ENCODE measurements at regions not wholly inside any gene's neighbourhood (a gene's known extent, or its start where the extent isn't known, plus 50 kb on each side); places are given as distances from the start of the nearest gene placed in this dataset.

- no peak for DNase-seq
These were observed 129.0 kb upstream of the ATXN7L3B start for GRCh38 chr12:74408601-74409166.

DNA sequence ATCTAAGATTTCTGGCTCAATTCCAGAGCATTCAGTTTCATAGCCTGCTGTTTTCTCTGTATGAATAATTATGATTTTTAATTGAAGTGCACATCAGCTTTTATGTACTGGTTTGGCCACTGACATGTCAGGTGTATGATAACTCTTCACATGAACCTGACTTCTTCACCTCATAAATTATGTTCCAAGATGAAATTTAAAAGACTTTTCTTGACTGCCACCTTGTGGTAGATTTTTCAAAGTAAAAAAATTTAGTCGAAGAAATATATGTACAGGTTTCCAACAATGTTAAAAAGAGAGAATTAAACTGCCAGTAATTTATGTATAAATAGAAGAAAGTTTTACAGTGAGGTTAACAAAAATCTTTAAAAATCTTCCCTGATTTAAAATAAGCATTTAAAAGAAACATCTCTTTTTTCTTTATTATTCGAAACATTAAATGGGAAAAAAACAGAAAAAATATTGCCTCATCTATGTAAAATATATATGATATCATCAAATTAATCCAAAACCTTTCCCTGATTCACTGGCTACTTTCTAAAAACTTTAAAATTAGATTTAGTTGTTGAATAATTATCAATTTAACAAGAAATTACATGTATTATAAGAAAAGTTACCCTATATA lies 124.9 kb upstream of the ATXN7L3B start:
- DNase-seq = peak; percentile 12

GRCh38 chr12:74415633-74416032 lies 122.0 kb upstream of the ATXN7L3B start:
- no peak for DNase-seq

GRCh38 chr12:74418573-74418972 lies 119.1 kb upstream of the ATXN7L3B start:
- no peak for DNase-seq

DNA sequence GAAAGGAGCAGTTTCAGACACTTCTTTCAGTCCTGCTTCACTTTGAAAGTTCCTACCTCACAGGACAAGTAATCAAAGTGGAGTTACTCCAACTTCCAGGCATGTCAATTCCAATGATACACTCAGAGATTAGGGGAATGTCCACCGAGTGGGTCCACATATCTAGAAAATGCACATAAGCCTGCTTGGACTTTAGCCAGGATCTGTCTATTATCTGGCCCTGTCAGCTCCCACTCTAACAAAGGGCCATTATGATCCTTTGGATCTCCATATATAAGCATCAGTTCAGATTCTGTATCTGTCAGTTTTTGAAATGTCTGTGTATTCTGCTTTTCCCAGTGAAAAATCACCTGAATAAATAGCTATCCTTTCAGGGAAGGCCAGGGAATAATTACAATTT lies 112.9 kb upstream of the ATXN7L3B start:
- peak; percentile 31 for DNase-seq

DNA sequence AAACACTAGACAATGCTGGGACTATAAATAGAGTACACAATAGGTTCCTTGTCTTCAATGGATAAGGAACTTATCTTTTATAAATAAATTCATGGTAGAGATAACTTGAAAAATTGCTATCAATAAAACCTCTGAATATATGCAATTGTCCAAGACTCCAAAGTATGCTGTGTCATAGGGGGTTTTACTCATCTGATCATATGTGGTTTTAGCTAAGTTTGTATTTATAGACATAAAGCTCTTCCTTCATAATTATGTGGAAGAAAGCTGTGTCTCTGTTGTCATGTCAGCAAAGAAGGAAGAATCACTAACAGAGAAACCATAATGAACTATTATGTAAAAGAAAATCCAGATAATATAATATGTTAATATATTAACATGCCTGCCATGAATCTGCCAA lies 111.5 kb upstream of the ATXN7L3B start:
- no peak for DNase-seq

- DNase-seq = no peak
These were observed 108.1 kb upstream of the ATXN7L3B start for GRCh38 chr12:74429535-74429934.

DNA sequence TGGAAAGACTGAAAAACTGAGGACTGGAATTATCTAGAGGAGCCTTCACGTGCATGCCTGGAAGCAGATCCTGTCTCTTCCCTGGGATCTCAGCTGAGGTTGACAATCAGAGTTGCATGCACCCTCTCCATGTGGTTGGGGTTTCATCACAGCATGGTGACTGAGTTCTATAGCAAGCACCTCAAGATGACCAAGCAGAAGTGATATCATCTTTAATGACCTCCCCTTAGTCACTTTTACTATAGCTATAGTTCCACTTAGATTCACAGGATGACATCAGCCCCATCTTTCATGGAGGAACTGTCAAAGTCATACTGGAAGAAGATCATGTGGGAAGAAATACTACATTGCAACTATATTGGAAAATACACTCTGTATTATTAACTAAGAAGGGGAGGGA lies 105.8 kb upstream of the ATXN7L3B start:
- DNase-seq = no peak

- no peak for DNase-seq
These were observed 97.2 kb upstream of the ATXN7L3B start for GRCh38 chr12:74440469-74440868.

- no peak for DNase-seq
These were observed 95.8 kb upstream of the ATXN7L3B start for GRCh38 chr12:74441872-74442271.

DNA sequence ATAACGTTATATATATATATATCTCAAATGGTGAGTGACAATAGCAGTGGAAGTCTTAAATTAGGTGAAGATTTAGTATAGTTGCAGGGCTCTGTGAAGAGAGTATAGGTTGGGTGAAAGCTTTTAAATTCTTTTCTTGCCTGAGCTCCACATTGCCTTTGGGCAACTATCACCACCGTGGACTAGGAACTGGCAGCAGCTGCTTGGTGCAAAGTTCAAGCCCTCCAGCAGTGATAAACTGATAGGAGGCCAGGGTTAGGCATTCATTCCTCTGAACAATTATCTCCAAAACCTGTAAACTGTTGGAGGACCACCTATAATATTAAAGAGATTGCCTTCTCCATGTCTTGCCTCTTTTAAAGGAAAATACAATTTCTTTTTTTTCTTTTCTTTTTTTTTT lies 91.2 kb upstream of the ATXN7L3B start:
- no peak for DNase-seq

DNA sequence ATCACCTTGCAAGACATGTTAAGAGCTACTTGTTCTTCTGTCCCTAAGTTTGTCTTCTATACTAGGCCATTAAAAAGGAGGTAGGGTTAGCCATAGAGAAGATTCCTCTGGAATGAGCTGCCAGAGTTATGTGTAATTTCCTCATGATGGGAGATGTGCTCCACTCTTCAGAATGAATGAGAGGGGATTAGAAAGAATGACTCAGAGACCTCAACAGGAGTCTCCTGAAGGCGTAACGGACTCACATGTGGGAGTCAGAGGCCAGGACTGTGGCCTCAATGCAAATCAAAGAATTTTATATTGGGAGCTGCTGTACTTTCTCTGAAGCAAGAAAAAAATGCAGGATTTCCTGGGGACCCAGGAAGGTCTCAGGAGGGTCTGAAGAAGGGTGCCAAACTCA lies 87.8 kb upstream of the ATXN7L3B start:
- no peak for DNase-seq

- no peak for DNase-seq
These were observed 83.5 kb upstream of the ATXN7L3B start for GRCh38 chr12:74454109-74454508.

- DNase-seq = no peak
These were observed 82.2 kb upstream of the ATXN7L3B start for GRCh38 chr12:74455429-74455828.

- no peak for DNase-seq
These were observed 81.2 kb upstream of the ATXN7L3B start for GRCh38 chr12:74456431-74456830.

- DNase-seq = no peak
These were observed 69.2 kb upstream of the ATXN7L3B start for GRCh38 chr12:74468401-74468800.

- DNase-seq = no peak
These were observed 61.4 kb upstream of the ATXN7L3B start for GRCh38 chr12:74476234-74476633.

- DNase-seq = no peak
These were observed 56.6 kb upstream of the ATXN7L3B start for GRCh38 chr12:74481078-74481477.

DNA sequence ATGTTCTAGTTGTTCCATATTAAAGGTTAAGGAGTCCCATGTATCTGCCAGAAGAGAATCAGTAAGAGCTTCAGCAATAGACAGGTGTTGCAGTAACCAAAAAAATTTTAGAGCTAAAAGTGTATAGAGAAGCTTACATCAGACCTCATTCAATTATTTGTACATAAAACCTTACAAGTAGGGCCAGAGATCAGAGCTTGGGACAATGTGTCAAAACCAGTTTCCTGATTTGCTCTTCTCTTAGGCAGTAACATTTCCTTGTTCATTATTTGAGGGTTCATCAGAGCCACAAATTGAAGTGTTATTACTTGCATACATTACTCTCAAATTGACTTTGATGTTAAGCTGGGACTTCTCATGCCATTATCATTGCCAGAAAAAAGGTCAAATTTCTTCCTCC lies 55.5 kb upstream of the ATXN7L3B start:
- no peak for DNase-seq

- no peak for DNase-seq
These were observed 54.6 kb upstream of the ATXN7L3B start for GRCh38 chr12:74483057-74483456.
